ENCODE measurements at regions not wholly inside any gene's neighbourhood (a gene's known extent, or its start where the extent isn't known, plus 50 kb on each side); places are given as distances from the start of the nearest gene placed in this dataset.

- H3K27ac ChIP-seq (ENCODE audit: low read length): no peak overlapping the region
- no peaks in the 10 kb centered on the region for H3K27me3 ChIP-seq (ENCODE audit: control insufficient read depth, insufficient read depth, low read length)
- WGBS (ENCODE audit: insufficient coverage, insufficient read length): no CpG with 5 or more reads among the region's 1 CpG
- no peaks in the 10 kb centered on the region for H3K9me3 ChIP-seq (ENCODE audit: control insufficient read depth, insufficient read depth, low read length)
- no peak overlapping the region for H3K4me3 ChIP-seq (ENCODE audit: low read length)
- no peaks in the 10 kb centered on the region for H3K4me1 ChIP-seq (ENCODE audit: control insufficient read depth, insufficient read depth, low read length)
- H3K36me3 ChIP-seq (ENCODE audit: control insufficient read depth, insufficient read depth, low read length): no peaks in the 10 kb centered on the region
- DNase-seq (ENCODE audit: low read depth, low spot score): no peak
Observed at GRCh38 chr4:14883661-14884060, 118.6 kb upstream of the CPEB2 start.

GRCh38 chr4:14887842-14888433 is 114.3 kb upstream of the CPEB2 start:
- H3K27me3 ChIP-seq (ENCODE audit: control insufficient read depth, insufficient read depth, low read length): no peaks in the 10 kb centered on the region
- no peak for DNase-seq (ENCODE audit: low read depth, low spot score)
- no peak overlapping the region for H3K27ac ChIP-seq (ENCODE audit: low read length)
- no peaks in the 10 kb centered on the region for H3K9me3 ChIP-seq (ENCODE audit: control insufficient read depth, insufficient read depth, low read length)
- WGBS (ENCODE audit: insufficient coverage, insufficient read length): no CpG with 5 or more reads among the region's 9 CpGs
- no peaks in the 10 kb centered on the region for H3K4me1 ChIP-seq (ENCODE audit: control insufficient read depth, insufficient read depth, low read length)
- H3K36me3 ChIP-seq (ENCODE audit: control insufficient read depth, insufficient read depth, low read length): no peaks in the 10 kb centered on the region
- no peak overlapping the region for H3K4me3 ChIP-seq (ENCODE audit: low read length)

GRCh38 chr4:14888790-14889572 is 113.3 kb upstream of the CPEB2 start:
- H3K27me3 ChIP-seq (ENCODE audit: control insufficient read depth, insufficient read depth, low read length): no peaks in the 10 kb centered on the region
- H3K36me3 ChIP-seq (ENCODE audit: control insufficient read depth, insufficient read depth, low read length): no peaks in the 10 kb centered on the region
- no peak overlapping the region for H3K27ac ChIP-seq (ENCODE audit: low read length)
- no peak overlapping the region for H3K4me3 ChIP-seq (ENCODE audit: low read length)
- no CpG with 5 or more reads among the region's 4 CpGs for WGBS (ENCODE audit: insufficient coverage, insufficient read length)
- no peaks in the 10 kb centered on the region for H3K9me3 ChIP-seq (ENCODE audit: control insufficient read depth, insufficient read depth, low read length)
- no peaks in the 10 kb centered on the region for H3K4me1 ChIP-seq (ENCODE audit: control insufficient read depth, insufficient read depth, low read length)
- DNase-seq (ENCODE audit: low read depth, low spot score): no peak

GRCh38 chr4:14892563-14892962 is 109.7 kb upstream of the CPEB2 start:
- Histone ChIP-seq H3K27ac (ENCODE audit: low read length) (no peak overlapping the region), H3K4me3 (ENCODE audit: low read length) (no peak overlapping the region), H3K27me3 (ENCODE audit: control insufficient read depth, insufficient read depth, low read length) (no peaks in the 10 kb centered on the region), H3K9me3 (ENCODE audit: control insufficient read depth, insufficient read depth, low read length) (no peaks in the 10 kb centered on the region), H3K36me3 (ENCODE audit: control insufficient read depth, insufficient read depth, low read length) (no peaks in the 10 kb centered on the region), H3K4me1 (ENCODE audit: control insufficient read depth, insufficient read depth, low read length) (0 out of 2 replicates have a peak, but pooled peaks cover 1% of the 10 kb centered on the region)
- WGBS (ENCODE audit: insufficient coverage, insufficient read length): no CpG with 5 or more reads among the region's 3 CpGs
- DNase-seq (ENCODE audit: low read depth, low spot score): no peak

- WGBS (ENCODE audit: insufficient coverage, insufficient read length): no CpG with 5 or more reads among the region's 3 CpGs
- no peaks in the 10 kb centered on the region for H3K36me3 ChIP-seq (ENCODE audit: control insufficient read depth, insufficient read depth, low read length)
- H3K27me3 ChIP-seq (ENCODE audit: control insufficient read depth, insufficient read depth, low read length): no peaks in the 10 kb centered on the region
- no peak overlapping the region for H3K27ac ChIP-seq (ENCODE audit: low read length)
- no peak overlapping the region for H3K4me3 ChIP-seq (ENCODE audit: low read length)
- H3K4me1 ChIP-seq (ENCODE audit: control insufficient read depth, insufficient read depth, low read length): 0 out of 2 replicates have a peak, but pooled peaks cover 1% of the 10 kb centered on the region
- no peak for DNase-seq (ENCODE audit: low read depth, low spot score)
- no peaks in the 10 kb centered on the region for H3K9me3 ChIP-seq (ENCODE audit: control insufficient read depth, insufficient read depth, low read length)
Observed at GRCh38 chr4:14893713-14894112, 108.6 kb upstream of the CPEB2 start.

- H3K9me3 ChIP-seq (ENCODE audit: control insufficient read depth, insufficient read depth, low read length): no peaks in the 10 kb centered on the region
- no peak for DNase-seq (ENCODE audit: low read depth, low spot score)
- no peaks in the 10 kb centered on the region for H3K36me3 ChIP-seq (ENCODE audit: control insufficient read depth, insufficient read depth, low read length)
- no peaks in the 10 kb centered on the region for H3K27me3 ChIP-seq (ENCODE audit: control insufficient read depth, insufficient read depth, low read length)
- 0 out of 2 replicates have a peak, but pooled peaks cover 1% of the 10 kb centered on the region for H3K4me1 ChIP-seq (ENCODE audit: control insufficient read depth, insufficient read depth, low read length)
- no peak overlapping the region for H3K27ac ChIP-seq (ENCODE audit: low read length)
- no CpG with 5 or more reads among the region's 1 CpG for WGBS (ENCODE audit: insufficient coverage, insufficient read length)
- no peak overlapping the region for H3K4me3 ChIP-seq (ENCODE audit: low read length)
Observed at GRCh38 chr4:14894392-14895292, 107.6 kb upstream of the CPEB2 start.

- Histone ChIP-seq H3K4me3 (ENCODE audit: low read length) (no peak overlapping the region), H3K27me3 (ENCODE audit: control insufficient read depth, insufficient read depth, low read length) (no peaks in the 10 kb centered on the region), H3K4me1 (ENCODE audit: control insufficient read depth, insufficient read depth, low read length) (0 out of 2 replicates have a peak, but pooled peaks cover 1% of the 10 kb centered on the region), H3K27ac (ENCODE audit: low read length) (no peak overlapping the region), H3K36me3 (ENCODE audit: control insufficient read depth, insufficient read depth, low read length) (no peaks in the 10 kb centered on the region), H3K9me3 (ENCODE audit: control insufficient read depth, insufficient read depth, low read length) (no peaks in the 10 kb centered on the region)
- no peak for DNase-seq (ENCODE audit: low read depth, low spot score)
- no CpG with 5 or more reads among the region's 2 CpGs for WGBS (ENCODE audit: insufficient coverage, insufficient read length)
Observed at GRCh38 chr4:14896656-14897175, 105.6 kb upstream of the CPEB2 start.

- no peaks in the 10 kb centered on the region for H3K9me3 ChIP-seq (ENCODE audit: control insufficient read depth, insufficient read depth, low read length)
- H3K27ac ChIP-seq (ENCODE audit: low read length): no peak overlapping the region
- 0 out of 2 replicates have a peak, but pooled peaks cover 1% of the 10 kb centered on the region for H3K4me1 ChIP-seq (ENCODE audit: control insufficient read depth, insufficient read depth, low read length)
- no peak overlapping the region for H3K4me3 ChIP-seq (ENCODE audit: low read length)
- no peaks in the 10 kb centered on the region for H3K27me3 ChIP-seq (ENCODE audit: control insufficient read depth, insufficient read depth, low read length)
- DNase-seq (ENCODE audit: low read depth, low spot score): no peak
- no peaks in the 10 kb centered on the region for H3K36me3 ChIP-seq (ENCODE audit: control insufficient read depth, insufficient read depth, low read length)
- no CpG with 5 or more reads among the region's 2 CpGs for WGBS (ENCODE audit: insufficient coverage, insufficient read length)
Observed at GRCh38 chr4:14897217-14897616, 105.1 kb upstream of the CPEB2 start.

- H3K9me3 ChIP-seq (ENCODE audit: control insufficient read depth, insufficient read depth, low read length): no peaks in the 10 kb centered on the region
- no peak for DNase-seq (ENCODE audit: low read depth, low spot score)
- H3K36me3 ChIP-seq (ENCODE audit: control insufficient read depth, insufficient read depth, low read length): no peaks in the 10 kb centered on the region
- H3K4me3 ChIP-seq (ENCODE audit: low read length): no peak overlapping the region
- H3K27me3 ChIP-seq (ENCODE audit: control insufficient read depth, insufficient read depth, low read length): no peaks in the 10 kb centered on the region
- no peak overlapping the region for H3K27ac ChIP-seq (ENCODE audit: low read length)
- 0 out of 2 replicates have a peak, but pooled peaks cover 2% of the 10 kb centered on the region for H3K4me1 ChIP-seq (ENCODE audit: control insufficient read depth, insufficient read depth, low read length)
Observed at GRCh38 chr4:14898989-14899388, 103.3 kb upstream of the CPEB2 start.

- Histone ChIP-seq H3K9me3 (ENCODE audit: control insufficient read depth, insufficient read depth, low read length) (no peaks in the 10 kb centered on the region), H3K27me3 (ENCODE audit: control insufficient read depth, insufficient read depth, low read length) (no peaks in the 10 kb centered on the region), H3K4me1 (ENCODE audit: control insufficient read depth, insufficient read depth, low read length) (0 out of 2 replicates have a peak, but pooled peaks cover 1% of the 10 kb centered on the region), H3K27ac (ENCODE audit: low read length) (no peak overlapping the region), H3K4me3 (ENCODE audit: low read length) (no peak overlapping the region), H3K36me3 (ENCODE audit: control insufficient read depth, insufficient read depth, low read length) (no peaks in the 10 kb centered on the region)
- DNase-seq (ENCODE audit: low read depth, low spot score): no peak
- no CpG with 5 or more reads among the region's 3 CpGs for WGBS (ENCODE audit: insufficient coverage, insufficient read length)
Observed at GRCh38 chr4:14902342-14902741, 99.9 kb upstream of the CPEB2 start.

Measured in iPS DF 6.9 (cell line).